WTC11 (cell line): ENCODE measurements at regions not wholly inside any gene's neighbourhood (a gene's known extent, or its start where the extent isn't known, plus 50 kb on each side); places are given as distances from the start of the nearest gene placed in this dataset.

ENCODE experiments used
- ARID4B ChIP-seq: sonication (generic); formaldehyde crosslinking; IDR thresholded peaks from 2 replicates; pipeline ENCODE4 v1.8.0; 2023; ENCODE audit warnings: missing genetic modification reagents, mild to moderate bottlenecking, borderline replicate concordance
- ATF1 ChIP-seq: sonication (generic); formaldehyde crosslinking; IDR thresholded peaks from 2 replicates; pipeline ENCODE4 v1.8.1; 2023; ENCODE audit warnings: mild to moderate bottlenecking, moderate library complexity, missing genetic modification reagents
- ATF2 ChIP-seq: sonication (generic); formaldehyde crosslinking; IDR thresholded peaks from 2 replicates; pipeline ENCODE4 v1.8.1; 2022; ENCODE audit warnings: low read depth, missing genetic modification reagents, borderline replicate concordance
- CTCF ChIP-seq: fragments of 200-600 bp; IDR thresholded peaks from 2 replicates; pipeline ENCODE4 v1.8.0; 2022; ENCODE audit warnings: antibody characterized with exemption
- MYBL2 ChIP-seq: sonication (generic); formaldehyde crosslinking; IDR thresholded peaks from 2 replicates; pipeline ENCODE4 v1.8.1; 2023; ENCODE audit warnings: mild to moderate bottlenecking, moderate library complexity, missing genetic modification reagents
- NFE2L1 ChIP-seq: sonication (generic); formaldehyde crosslinking; IDR thresholded peaks from 2 replicates; pipeline ENCODE4 v1.8.1; 2023; ENCODE audit warnings: missing genetic modification reagents
- PREB ChIP-seq: sonication (generic); formaldehyde crosslinking; IDR thresholded peaks from 2 replicates; pipeline ENCODE4 v1.8.1; 2022; ENCODE audit warnings: mild to moderate bottlenecking, missing genetic modification reagents, moderate library complexity, borderline replicate concordance
- SMAD3 ChIP-seq: sonication (generic); formaldehyde crosslinking; IDR thresholded peaks from 2 replicates; pipeline ENCODE4 v1.8.0; 2022; ENCODE audit warnings: missing genetic modification reagents, mild to moderate bottlenecking, borderline replicate concordance
- SMAD4 ChIP-seq: sonication (generic); formaldehyde crosslinking; IDR thresholded peaks from 2 replicates; pipeline ENCODE4 v1.8.0; 2022; ENCODE audit warnings: mild to moderate bottlenecking, missing genetic modification reagents

- TF ChIP-seq NFE2L1 (CRISPR knock-in tag) = no peak
- no peak for TF ChIP-seq ATF1 (CRISPR knock-in tag)
- TF ChIP-seq SMAD3 (CRISPR knock-in tag) = no peak
- no peak for TF ChIP-seq CTCF
- TF ChIP-seq ARID4B = no peak
- TF ChIP-seq PREB (CRISPR knock-in tag) = no peak
- TF ChIP-seq MYBL2 (CRISPR knock-in tag) = no peak
- TF ChIP-seq SMAD4 (CRISPR knock-in tag) = no peak
- no peak for TF ChIP-seq ATF2 (CRISPR knock-in tag)
Observed at GRCh38 chr6:6815732-6816131, 227.2 kb downstream of the LY86 start.
